Activated T-helper 1 cell treated with Interleukin-2 at 50 U/mL for 16 hours (primary cell): ENCODE measurements at regions not wholly inside any gene's neighbourhood (a gene's known extent, or its start where the extent isn't known, plus 50 kb on each side); places are given as distances from the start of the nearest gene placed in this dataset.

Experiments
- DNase-seq: peaks from one replicate; pipeline ENCODE4 v3.0.0-alpha.2; 2020; ENCODE audit warnings: low read depth

DNA sequence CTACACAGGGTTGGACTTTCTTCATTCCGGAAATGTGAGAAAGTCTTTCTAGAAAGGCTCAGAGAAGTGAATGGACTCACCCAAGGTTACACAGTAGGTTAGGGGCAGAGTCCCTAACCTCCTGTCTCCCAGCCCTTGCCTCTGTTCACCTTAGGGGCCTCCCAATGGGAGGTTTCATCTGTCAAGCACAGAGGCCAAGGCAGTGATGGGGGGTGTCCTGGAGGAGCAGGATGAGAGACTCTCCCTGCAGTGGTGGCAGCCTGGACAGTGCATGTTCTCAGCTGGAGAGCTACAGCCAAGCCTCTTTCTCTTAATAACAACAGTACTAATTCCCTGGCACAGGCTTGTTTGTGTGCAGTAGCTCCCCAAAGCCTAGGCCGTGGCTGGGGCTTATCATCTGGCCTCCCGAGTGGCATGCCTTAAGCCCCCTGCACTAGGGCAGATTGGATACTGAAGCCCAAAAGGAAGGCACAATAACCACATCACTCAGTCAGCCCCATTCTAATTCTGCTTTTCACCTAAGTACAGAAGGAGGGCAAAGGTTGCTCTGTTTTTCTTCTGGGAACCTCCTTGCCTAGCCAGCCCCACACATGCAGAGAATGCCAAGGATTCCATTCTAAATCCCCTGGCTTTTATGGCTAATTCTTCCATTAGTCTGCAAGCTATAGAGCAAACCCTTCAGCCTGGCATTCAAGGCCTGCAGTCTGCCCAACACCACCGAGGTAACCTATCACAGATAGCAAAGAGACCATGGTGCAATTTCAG is 50.2 kb upstream of the XPA start:
- no peak for DNase-seq

DNA sequence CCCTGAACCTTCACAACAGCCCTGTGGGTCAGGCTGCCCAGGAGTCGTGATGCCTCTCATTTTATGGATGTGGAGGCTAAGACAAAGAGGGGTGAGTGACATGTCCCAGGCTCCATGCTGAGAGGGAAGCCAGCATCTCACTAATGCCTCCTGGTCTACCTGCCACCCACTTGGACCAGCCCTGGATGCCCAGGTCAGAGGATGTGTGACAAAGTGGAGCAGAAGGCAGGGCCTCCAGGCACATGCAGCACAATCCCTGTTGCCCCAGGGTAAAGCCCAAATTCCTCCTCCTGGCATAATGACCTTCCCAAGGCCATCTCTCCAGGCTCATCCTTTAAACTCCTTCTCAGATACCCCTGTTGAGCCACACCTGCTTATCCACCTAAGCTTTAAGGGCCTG is 51.4 kb upstream of the XPA start:
- no peak for DNase-seq

DNA sequence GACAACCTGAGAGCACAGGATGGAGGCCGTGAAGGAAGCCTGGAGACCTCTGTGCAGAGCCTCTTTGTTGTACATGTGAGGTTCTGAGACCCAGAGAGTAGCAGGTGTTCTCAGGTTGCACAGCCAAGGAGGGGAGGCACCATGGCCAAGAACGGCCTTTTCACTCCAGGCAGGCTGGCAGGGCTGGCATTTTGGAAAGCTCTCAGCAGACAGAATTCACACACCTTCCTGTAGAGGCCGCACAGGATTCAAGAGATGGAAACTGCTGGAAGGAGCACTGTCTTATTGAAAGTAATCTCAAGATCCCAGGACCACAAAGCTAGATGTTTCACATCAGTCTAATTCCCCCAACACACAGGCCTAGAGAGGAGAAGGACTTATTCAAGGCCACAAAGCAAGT is 52.8 kb upstream of the XPA start:
- DNase-seq = no peak

DNA sequence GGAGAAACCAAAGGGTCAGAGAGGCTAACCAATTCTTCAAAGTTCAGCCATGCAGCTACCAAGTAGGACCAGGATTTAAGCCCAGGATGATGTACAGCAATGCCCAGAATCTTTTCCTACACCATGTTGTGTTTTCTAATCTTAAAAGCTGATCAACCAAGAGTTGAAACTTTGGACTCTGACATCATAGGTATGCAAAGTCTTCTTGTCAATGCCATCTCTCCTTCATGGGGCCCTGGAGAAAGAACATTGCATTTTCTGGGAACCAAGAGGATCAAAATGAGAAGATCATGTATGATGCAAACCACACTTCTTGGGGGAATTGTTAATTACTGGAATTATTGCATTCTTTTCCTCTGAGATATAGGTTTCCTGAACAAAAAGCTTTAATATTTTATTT is 54.4 kb upstream of the XPA start:
- DNase-seq = no peak

DNA sequence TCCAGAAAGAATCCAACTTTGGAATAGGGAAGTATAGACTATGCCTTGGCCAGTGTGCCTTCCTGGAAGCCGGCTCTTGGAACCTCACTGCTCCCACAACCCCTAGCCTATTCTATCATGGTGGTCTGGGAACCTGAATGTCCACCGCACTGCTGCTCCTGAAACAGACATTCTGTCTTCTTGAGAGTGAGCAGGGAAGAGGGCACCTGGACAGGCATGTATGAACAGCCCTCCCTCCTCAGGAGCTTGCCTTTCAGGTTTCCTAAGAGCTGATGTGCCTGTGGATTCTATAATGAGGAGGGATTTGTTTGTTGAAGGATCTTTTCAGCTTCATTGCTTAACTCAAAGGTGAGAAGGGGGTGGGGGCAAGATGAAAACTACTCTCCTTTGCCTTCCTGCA is 55.1 kb upstream of the XPA start:
- no peak for DNase-seq

DNA sequence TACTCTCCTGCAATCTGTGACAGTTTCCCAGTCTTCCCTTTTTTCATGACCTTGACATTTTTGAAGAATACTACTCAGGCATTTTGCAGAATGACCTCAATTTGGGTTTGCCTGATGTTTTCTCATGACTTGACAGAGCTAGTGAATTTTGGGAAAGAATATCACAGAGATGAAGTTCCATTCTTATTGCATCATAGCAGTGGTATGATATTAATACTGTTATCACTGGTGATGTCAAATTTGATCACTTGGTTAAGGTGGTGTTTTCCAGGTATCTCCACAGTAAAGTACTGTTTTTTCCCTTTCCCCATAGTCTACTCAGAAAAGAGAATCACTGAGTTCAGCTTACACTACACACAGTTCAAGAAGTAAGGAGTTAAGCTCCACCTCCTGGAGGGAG is 56.2 kb upstream of the XPA start:
- DNase-seq = no peak

DNA sequence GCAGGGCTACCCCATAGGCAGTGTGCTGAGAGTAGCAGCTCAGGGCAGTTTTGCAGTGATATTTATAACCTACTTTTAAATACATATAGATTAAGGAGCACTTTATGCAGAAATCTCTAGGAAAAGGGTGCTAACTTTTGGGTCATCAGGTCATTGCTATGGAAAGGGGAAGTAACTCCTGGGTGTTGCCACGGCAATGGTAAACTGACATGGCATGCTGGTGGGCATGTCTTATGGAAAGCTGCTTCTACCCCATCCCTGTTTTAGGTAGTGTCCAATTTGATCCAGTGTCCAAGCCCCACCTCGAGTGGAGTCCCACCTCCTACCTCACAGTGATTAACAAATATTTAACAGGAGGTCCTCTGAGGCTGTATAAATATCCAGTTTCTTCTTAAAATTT is 56.8 kb upstream of the XPA start:
- DNase-seq = no peak

DNA sequence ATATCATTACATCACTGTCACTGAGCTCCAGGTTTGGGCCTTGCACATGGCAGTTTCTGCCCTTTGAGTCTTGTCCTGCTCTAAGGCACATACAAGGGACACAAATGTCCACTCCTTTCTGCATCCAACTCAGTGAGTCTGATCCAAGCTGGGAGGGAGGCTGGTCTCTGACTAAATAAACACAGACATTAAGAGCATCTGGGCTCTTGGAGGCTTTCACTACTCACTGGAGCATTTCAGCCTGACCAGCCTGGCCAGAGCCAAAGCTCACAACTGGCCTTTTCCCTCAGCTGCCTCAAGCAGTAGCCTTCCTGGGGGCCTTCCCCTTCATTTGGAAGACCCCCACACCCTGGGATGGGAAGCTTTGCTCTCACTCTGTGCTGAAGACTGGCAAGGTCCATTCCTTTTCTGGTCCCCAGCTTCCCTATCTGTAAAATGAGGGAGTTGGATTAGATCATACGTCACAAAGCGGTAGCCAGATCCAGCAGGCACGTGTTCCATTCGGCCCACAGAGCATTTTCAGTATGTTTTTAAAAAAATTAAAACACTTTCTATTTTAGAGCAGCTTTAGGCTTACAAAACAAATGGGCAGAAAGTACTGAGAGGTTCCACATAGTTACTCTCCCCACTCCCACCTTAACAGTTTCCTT is 58.6 kb upstream of the XPA start:
- no peak for DNase-seq

DNA sequence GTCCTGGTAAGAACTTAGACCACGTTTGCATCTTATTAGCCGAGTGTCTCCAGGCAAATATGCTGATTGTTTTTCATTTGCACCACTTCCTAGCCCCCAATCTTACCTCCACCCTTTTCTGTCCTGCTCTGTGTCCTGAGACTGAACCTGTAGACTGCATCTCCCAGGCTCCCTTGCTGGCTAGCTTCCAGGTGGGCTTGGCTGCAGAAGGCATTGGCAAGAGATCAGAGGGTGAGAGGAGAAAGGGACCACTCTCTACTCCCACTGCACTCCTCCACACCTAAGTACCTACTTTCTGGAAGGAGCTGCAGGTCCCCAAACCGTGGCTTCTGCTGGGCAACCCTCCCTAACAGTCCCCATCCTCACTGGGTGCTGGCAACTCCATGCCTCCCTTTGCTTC is 59.9 kb upstream of the XPA start:
- DNase-seq = no peak

DNA sequence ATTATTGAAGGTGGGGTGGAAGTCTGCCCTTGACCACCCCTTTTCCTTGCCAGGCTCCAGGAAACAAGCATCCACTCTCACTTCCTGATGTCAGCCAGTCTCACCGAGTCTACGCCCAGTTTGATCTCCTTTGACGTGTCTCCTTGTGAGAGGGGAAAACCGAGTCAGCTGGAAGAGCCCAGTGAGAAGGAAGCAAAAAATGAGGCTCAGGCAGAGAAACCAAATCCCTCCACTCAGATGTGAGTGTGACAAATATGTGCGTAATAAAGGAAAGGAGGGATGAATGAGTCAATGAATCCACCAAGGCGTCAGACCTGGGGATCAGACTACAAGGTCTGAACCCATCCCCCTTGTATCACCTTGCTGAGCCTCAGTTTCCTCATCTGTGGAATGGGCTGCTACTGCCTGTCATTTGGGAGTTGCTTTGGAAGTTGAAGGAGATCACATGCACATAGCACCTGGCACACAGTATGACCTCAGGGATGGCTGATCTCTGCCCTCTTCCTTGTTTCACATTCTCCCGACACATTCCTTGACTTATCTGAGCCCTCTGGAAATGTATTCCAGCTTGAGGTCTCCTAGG is 61.3 kb upstream of the XPA start:
- DNase-seq = no peak

DNA sequence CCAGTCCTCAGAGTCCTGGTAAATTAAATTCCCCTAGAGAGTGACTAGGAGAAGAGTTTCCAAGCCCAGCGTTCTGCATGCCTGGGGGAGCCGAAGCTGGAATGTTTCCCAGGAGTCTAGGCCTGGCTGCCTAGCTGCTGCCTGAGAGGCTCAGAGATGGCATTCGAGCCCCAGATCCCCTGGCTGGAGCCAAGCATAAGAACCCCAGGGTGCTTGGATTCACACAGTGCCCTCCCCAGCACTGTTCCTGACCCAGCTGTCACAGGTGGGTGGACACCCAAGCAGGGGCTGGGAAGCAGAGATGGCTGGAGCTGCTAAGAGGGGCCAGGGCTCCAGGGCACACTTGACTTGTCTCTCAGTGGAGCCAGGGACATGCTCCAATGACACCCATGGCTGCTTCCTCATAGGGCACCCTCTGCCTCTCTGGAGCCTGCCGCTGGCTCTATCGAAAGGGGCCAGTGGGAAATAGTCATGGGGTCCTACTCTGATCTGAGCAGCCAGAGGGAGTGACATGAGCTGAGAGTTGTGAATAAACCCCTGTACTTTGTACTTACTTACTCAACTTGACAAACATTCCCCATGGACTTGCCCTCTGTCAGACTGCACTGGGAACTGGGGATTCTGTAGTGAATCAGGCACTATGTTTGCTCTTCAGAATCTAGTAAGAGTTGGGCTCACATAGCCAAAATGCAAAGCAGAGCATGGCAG is 62.6 kb upstream of the XPA start:
- DNase-seq = no peak

DNA sequence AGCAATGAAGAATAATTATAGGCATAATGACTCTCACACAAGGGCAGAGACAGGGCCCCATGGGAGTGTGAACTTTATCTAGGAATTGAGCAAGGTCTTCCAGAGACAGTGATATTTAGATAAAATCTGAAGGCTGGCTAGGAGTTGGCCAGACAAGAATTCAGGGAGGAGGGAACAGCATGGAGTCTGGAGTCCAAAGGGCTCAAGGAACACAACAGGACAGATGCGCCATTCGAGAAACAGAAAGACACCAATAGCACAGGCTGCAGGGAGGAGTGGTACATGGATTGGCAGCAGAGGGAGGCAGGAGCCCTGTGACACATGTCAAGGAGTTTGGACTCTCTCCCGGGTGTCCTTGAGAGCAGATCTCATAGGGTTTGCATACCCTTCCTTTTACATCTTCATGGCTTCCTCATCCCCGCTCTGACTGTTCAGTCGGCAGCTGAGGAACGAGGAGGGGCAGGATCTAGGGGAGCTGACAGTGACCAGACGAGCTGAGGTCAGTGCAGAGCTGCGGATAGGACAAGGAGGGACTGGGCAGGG is 64.0 kb upstream of the XPA start:
- no peak for DNase-seq

DNA sequence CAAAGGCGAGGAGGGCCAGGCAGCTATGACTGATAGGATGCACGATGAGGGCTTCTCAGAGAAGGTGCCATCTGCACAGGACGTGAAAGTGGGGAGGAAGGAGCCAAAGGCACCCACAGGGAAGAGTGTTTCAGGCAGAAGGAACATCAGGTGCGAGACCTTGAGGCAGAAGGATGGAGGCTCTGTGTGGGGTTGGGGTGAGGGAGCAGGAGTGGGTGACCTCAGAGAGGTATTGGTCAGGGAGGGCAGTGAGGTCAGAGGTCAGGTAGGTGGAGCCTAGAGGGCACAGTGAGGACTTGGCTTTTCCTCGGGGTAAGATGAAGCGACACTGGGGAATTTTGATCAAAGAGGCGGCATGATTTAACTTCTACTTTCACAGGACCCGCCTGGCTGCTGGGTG is 64.7 kb upstream of the XPA start:
- no peak for DNase-seq

DNA sequence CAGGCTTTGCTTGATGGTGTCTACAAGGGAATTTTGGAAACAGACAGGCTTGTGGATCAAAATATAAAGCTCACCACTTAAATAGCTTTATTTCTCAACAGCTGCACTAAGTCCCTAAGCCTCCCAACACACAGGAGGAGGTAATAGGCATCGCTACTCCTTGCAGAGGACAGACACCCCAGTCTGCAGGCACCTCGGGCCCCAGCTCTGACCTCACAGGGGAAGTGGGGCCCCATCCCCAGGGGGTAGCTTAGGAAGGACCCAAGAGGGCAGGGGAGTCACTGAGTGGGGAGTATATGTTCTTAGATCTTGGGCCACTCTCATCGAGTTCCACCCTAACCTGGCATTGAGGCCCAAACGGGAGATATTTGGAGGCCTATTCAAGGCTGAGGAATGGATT is 66.7 kb upstream of the XPA start:
- DNase-seq = no peak

DNA sequence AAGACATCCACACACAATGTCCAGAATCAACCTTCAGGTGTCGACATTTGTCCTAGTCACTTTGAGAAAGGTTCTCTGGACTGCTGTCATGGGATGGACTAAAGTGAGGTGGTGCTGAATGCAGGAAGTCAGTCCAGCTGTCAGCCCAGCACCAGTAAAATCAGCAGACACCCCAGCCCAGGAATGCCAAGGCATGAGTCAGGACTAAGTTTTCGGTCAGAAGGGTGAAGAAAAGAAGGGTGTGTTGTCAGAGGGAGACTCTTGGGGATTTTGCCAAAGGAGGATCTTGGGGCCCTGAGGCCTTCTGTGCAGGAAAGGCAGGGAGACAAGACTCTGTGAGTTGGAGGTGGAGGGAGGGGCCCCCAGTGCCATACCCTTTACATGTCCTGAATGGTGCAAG is 69.0 kb upstream of the XPA start:
- no peak for DNase-seq

DNA sequence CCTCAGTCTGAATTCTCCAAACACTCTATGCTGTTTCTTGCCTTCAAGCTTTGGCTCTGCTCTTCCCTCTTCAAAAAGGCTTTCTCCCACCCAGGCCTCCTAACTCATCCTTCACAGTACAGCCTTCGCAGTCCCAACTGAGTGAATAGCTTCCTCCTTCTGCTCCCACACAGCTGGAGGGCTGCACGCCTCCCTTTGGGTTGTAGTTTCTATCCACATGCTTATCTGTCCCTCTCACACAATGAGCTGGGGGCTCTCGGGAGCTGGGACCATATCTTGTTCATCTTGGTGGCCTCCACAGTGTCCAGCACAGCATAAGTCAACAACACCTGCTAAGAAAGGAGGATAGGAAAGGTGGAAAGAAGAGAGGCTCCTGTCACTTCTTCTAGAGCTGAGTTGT is 69.5 kb upstream of the XPA start:
- no peak for DNase-seq

DNA sequence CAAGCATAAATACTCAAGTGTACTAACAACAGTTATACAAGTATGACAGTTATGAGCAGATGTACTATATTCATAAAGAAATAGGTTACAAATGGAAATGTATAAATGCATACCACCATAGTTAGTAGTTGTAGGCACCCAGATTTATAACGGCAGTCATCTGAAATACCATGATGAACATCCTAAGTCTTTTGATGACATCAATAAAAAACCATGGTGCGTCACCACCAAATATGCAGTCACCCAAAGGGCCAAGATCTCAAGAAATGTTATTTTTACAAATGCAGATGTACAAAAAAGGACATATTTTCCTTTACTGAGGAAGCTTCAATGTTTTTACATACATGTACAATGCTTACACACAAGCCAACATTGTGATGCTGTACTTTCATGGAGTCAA is 70.8 kb upstream of the XPA start:
- DNase-seq = no peak

DNA sequence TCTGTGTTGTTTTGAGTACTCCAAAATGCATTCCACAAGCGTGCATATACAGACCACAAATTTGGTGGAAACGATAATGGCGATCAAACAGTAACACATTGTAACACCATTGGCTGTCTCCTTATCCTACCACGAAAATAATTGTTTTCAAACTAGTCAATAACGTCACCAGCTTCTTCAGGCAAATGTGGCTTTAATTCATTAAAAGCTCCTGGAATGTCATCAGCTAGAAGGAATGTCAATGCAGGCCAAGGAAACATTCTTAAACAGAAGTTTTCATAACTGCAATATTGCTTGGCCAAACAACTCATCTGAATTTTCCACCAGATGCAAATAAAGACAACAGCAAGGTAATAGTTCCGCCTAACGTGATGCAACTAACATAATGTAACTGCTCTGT is 71.6 kb upstream of the XPA start:
- no peak for DNase-seq

DNA sequence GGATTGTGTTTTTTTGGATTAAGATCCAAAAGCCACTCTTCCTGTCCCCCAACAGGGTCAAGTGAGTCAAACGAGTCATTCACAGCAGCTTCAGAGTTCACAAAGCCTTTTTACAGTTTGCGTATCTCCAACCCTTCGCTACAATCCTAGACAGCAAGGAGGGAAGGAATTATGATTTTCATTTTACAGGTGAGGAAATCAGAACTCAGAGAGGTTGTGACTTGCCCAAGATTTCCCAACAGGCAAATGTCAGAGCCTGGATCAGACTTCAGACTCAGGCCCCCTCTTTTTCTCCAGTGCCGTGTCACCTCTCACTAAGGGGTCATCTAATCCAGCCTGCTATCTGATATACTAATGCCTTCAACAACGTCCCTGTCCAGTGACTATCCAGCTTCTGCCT is 72.1 kb upstream of the XPA start:
- no peak for DNase-seq

DNA sequence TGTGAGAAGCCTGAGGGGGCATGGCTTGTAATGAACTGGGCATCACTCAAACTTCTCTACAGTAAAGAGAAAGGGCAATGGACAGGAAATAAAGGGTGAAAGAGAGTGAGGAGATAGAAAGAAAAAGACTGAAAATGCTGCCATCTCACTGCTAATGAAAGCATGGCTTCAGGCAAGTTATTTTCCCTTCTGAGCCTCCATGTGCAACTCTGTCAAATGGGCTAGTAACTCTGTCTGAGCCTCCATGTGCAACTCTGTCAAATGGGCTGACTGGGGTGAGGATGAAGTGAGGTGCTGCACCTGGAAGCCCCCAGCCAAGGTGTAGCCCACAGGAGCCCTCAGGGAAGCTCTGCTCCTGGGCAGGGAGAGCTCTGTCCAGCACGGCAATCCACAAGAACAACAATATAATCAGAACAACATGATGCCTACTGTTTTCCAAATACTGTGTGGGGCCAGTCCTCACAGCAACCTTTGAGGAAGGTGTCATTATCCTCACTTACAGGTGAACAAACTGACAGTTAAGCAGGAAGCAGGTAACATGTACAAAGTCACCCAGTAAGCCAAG is 73.8 kb upstream of the XPA start:
- DNase-seq = no peak

DNA sequence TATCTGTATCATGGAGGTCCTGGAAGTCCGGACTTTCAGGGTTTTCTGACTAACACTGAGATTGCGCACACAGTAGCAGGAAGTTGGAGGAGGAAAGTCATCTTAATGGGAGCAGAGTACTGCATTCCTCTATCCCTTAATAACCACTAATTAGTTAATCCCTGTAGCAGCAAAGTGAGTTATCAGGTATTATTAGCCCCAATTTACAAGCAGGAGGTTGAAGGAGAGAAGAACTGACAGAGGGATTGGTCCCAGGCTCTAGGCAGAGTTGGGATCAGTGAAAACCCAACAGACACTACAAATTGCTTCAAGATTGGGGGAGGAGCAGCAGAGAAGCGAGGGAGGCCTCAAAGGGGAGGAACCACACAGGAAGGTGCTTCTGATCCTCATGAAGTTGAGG is 74.5 kb upstream of the XPA start:
- no peak for DNase-seq

DNA sequence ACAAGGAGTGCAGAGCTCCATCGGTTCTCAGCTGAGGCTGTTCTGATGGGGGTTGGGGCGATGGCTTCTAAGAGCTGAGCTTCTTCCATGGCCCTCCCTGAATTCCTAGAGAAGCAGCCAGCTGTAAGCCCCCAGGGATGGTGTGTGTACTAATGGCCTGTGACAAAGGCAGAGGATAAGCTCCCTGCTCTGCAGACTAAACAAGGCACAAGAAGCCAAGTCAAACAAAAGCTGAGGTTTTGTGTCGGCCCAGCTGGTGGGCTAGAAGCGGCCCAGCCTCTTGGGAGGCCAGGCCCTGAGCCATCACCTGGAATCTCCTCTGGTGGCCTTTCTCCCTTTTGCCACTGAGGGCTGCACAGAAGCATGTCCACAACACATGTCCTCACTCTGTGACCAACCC is 75.0 kb upstream of the XPA start:
- no peak for DNase-seq

DNA sequence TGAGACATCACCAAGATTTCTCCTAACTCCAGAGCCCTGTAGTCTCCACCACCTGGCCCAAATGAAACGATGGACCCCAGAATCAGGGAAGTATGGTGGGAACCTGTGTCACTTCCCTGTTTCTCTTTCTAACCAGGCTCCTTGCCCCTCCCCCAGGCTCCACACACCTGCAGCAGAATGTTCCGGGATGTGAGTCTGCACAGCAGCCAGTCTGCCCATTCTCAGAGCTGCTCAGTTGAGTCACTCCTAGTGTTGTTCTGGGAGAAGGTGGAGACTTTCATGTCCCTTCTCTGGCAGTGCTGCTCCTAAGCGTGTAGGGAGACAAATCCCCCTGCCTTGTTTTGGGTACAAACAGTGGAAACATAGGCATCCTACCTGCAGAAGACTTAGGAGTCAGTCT is 76.0 kb upstream of the XPA start:
- DNase-seq = no peak
